ENCODE measurements at regions not wholly inside any gene's neighbourhood (a gene's known extent, or its start where the extent isn't known, plus 50 kb on each side); places are given as distances from the start of the nearest gene placed in this dataset.
"Not testable (repeated sequence)": the region's sequence is repeated elsewhere in the genome, so short reads cannot be mapped to it uniquely, and the experiment has no call there.

- not testable (repeated sequence) for H3K36me3 ChIP-seq; H3K27ac ChIP-seq; H3K4me1 ChIP-seq (ENCODE audit: insufficient read depth); DNase-seq; H3K4me3 ChIP-seq; H3K9me3 ChIP-seq; H3K27me3 ChIP-seq
- intact Hi-C loops (cut with DNase I), result loop anchor here in 2 of 4 donors (10.0 kb wide), 3 partner anchors 86 to 386 kb away; partner anchors contain the start of gene BFSP1 (in 1 of the 2)
- WGBS, 3 donors, result 92 to 94% (median 94%) methylated on average over 4 of the region's 4 CpGs
These were observed 77.5 kb downstream of the SNX5 start for GRCh38 chr20:17891131-17891530.

GRCh38 chr20:17890330-17890729, 78.3 kb downstream of the SNX5 start:
- Histone ChIP-seq H3K9me3 (no peaks in the 10 kb centered on the region), H3K36me3 (no peaks in the 10 kb centered on the region), H3K27me3 (no peaks in the 10 kb centered on the region), H3K27ac (no peak overlapping the region), H3K4me1 (ENCODE audit: insufficient read depth) (peaks cover 3% of the 10 kb centered on the region), H3K4me3 (no peak overlapping the region)
- TF ChIP-seq POLR2A (IDR thresholded peaks at IDR 0.05) (no peak), CTCF (IDR thresholded peaks at IDR 0.05) (no peak), EP300 (IDR thresholded peaks at IDR 0.05) (no peak)
- WGBS, 3 donors, result 97 to 98% (median 98%) methylated on average over 3 of the region's 3 CpGs
- DNase-seq, result no peak
- intact Hi-C loops (cut with DNase I), result loop anchor here in 2 of 4 donors (10.0 kb wide), 3 partner anchors 86 to 386 kb away; partner anchors contain the start of gene BFSP1 (in 1 of the 2)

GRCh38 chr20:17889226-17889625, 79.4 kb downstream of the SNX5 start:
- intact Hi-C loops (cut with DNase I), result loop anchor here in 1 of 4 donors (5.0 kb wide), 1 partner anchor 212 kb away; no protein-coding TSS in a partner anchor
- Histone ChIP-seq H3K27me3 (no peaks in the 10 kb centered on the region), H3K27ac (no peak overlapping the region), H3K4me1 (ENCODE audit: insufficient read depth) (peaks cover 3% of the 10 kb centered on the region), H3K36me3 (no peaks in the 10 kb centered on the region), H3K9me3 (no peaks in the 10 kb centered on the region), H3K4me3 (no peak overlapping the region)
- TF ChIP-seq POLR2A (IDR thresholded peaks at IDR 0.05) (no peak), CTCF (IDR thresholded peaks at IDR 0.05) (no peak), EP300 (IDR thresholded peaks at IDR 0.05) (no peak)
- WGBS, 3 donors, result 40 to 63% (median 58%) methylated on average over 1 of the region's 1 CpG
- DNase-seq, result no peak

- WGBS, 3 donors, result 62 to 88% (median 73%) methylated on average over 9 of the region's 9 CpGs
- DNase-seq, result no peak
- Histone ChIP-seq H3K27ac (no peak overlapping the region), H3K9me3 (no peaks in the 10 kb centered on the region), H3K4me3 (no peak overlapping the region), H3K4me1 (ENCODE audit: insufficient read depth) (peaks cover 3% of the 10 kb centered on the region), H3K27me3 (no peaks in the 10 kb centered on the region), H3K36me3 (no peaks in the 10 kb centered on the region)
- TF ChIP-seq CTCF (IDR thresholded peaks at IDR 0.05) (no peak), POLR2A (IDR thresholded peaks at IDR 0.05) (no peak), EP300 (IDR thresholded peaks at IDR 0.05) (no peak)
- intact Hi-C loops (cut with DNase I), result loop anchor here in 1 of 4 donors (5.0 kb wide), 1 partner anchor 211 kb away; no protein-coding TSS in a partner anchor
These were observed 80.5 kb downstream of the SNX5 start for GRCh38 chr20:17888044-17888443.

GRCh38 chr20:17887331-17888030, 81.1 kb downstream of the SNX5 start:
- intact Hi-C loops (cut with DNase I), result loop anchor here in 1 of 4 donors (5.0 kb wide), 1 partner anchor 210 kb away; no protein-coding TSS in a partner anchor
- Histone ChIP-seq H3K36me3 (no peaks in the 10 kb centered on the region), H3K4me1 (ENCODE audit: insufficient read depth) (peaks cover 3% of the 10 kb centered on the region), H3K27ac (no peak overlapping the region), H3K9me3 (no peaks in the 10 kb centered on the region), H3K27me3 (no peaks in the 10 kb centered on the region), H3K4me3 (no peak overlapping the region)
- 91 to 94% (median 93%) methylated on average over 10 of the region's 10 CpGs for WGBS, 3 donors
- peak in 1 of 5 donors; percentile 8 for DNase-seq
- TF ChIP-seq CTCF (IDR thresholded peaks at IDR 0.05) (no peak), POLR2A (IDR thresholded peaks at IDR 0.05) (no peak), EP300 (IDR thresholded peaks at IDR 0.05) (no peak)
